Gastrocnemius medialis (tissue), 4 donors: ENCODE measurements at regions not wholly inside any gene's neighbourhood (a gene's known extent, or its start where the extent isn't known, plus 50 kb on each side); places are given as distances from the start of the nearest gene placed in this dataset.
"Not testable (repeated sequence)": the region's sequence is repeated elsewhere in the genome, so short reads cannot be mapped to it uniquely, and the experiment has no call there.

Source experiments
- ATAC-seq, 2 donors: fragments of 150-250 bp; one replicate each; pipeline ENCODE4 v1.9.1; 2016
- DNase-seq, 2 donors: peaks; one replicate each; pipeline ENCODE4 v3.0.0-alpha.2; 2019
- H3K27ac ChIP-seq, 4 donors: fragments of 200-600 bp; sonication (generic); 1 replicate in 1 of 4; 2 replicates in 3 of 4; pipeline ENCODE4 v1.5.1; 2016 to 2018; ENCODE audit warnings: mild to moderate bottlenecking in 2 of 4, moderate library complexity in 1 of 4
- H3K27me3 ChIP-seq, 3 donors: fragments of 200-600 bp; sonication (generic) in 2 of 3; 1 replicate in 1 of 3; 2 replicates in 2 of 3; pipeline versions ENCODE4 v1.5.1 to v1.6.0; 2016 to 2019; ENCODE audit warnings: mild to moderate bottlenecking in 1 of 3, moderate library complexity in 1 of 3
- H3K36me3 ChIP-seq, 2 donors: fragments of 200-600 bp; sonication (generic) in 1 of 2; one replicate each; pipeline ENCODE4 v1.5.1; 2017 to 2018
- H3K4me1 ChIP-seq, 2 donors: fragments of 200-600 bp; sonication (generic) in 1 of 2; one replicate each; pipeline ENCODE4 v1.5.1; 2016 to 2017; ENCODE audit warnings: mild to moderate bottlenecking in 2 of 2
- H3K4me3 ChIP-seq, 4 donors: fragments of 200-600 bp; sonication (generic) in 3 of 4; 1 replicate in 1 of 4; 2 replicates in 3 of 4; pipeline ENCODE4 v1.5.1; 2016 to 2019; ENCODE audit warnings: mild to moderate bottlenecking in 2 of 4
- H3K9me3 ChIP-seq, 3 donors: fragments of 200-600 bp; sonication (generic) in 2 of 3; 1 replicate in 1 of 3; 2 replicates in 2 of 3; pipeline ENCODE4 v1.5.1; 2016 to 2019
- CTCF ChIP-seq, 5 experiments: fragments of 450-650 bp in 3 of 5; fragments of 200-600 bp in 2 of 5; sonication (generic) in 2 of 5; IDR thresholded peaks in 4 of 5; conservative IDR thresholded peaks in 1 of 5; 1 replicate in 4 of 5; 2 replicates in 1 of 5; pipeline ENCODE4 v1.5.1; 2016 to 2019; ENCODE audit warnings: antibody characterized with exemption in 5 of 5, mild to moderate bottlenecking in 3 of 5, moderate library complexity in 3 of 5
- POLR2A ChIP-seq, 2 donors: fragments of 450-650 bp; IDR thresholded peaks; one replicate each; pipeline ENCODE4 v1.6.1; 2017; ENCODE audit warnings: antibody characterized with exemption in 2 of 2, mild to moderate bottlenecking in 2 of 2, moderate library complexity in 2 of 2
- in situ Hi-C, 4 donors: fragments of 200-750 bp; cut with MboI; loops; one replicate each; pipeline versions ENCODE4 v1.15.0 to v1.8.0; 2017; ENCODE audit warnings: low sequenced_read_pairs in 4 of 4
- intact Hi-C: fragments of 100-400 bp; cut with DNase I; formaldehyde crosslinking; loops from one replicate; pipeline ENCODE4 v1.15.1; 2023; ENCODE audit warnings: low total_unique reads

- Histone ChIP-seq H3K4me1 (no peaks in the 10 kb centered on the region), H3K36me3 (no peaks in the 10 kb centered on the region), H3K4me3 (no peak overlapping the region), H3K27me3 (no peaks in the 10 kb centered on the region), H3K9me3 (no peaks in the 10 kb centered on the region), H3K27ac (no peak overlapping the region)
- no peak for TF ChIP-seq POLR2A (IDR thresholded peaks at IDR 0.05)
- no peak for TF ChIP-seq CTCF (IDR thresholded peaks at IDR 0.05 in 4 of 5, conservative IDR thresholded peaks at IDR 0.05 in 1 of 5)
- DNase-seq (no peak), ATAC-seq (no peak)
- in situ Hi-C loops (no loop called here), intact Hi-C loops (no loop called here)
Measured at GRCh38 chr3:89740080-89740880, 632.9 kb downstream of the EPHA3 start.

GRCh38 chr3:89740881-89741177 lies 633.4 kb downstream of the EPHA3 start:
- H3K27me3 ChIP-seq: no peaks in the 10 kb centered on the region
- intact Hi-C loops (no loop called here), in situ Hi-C loops (no loop called here)
- no peak for TF ChIP-seq CTCF (IDR thresholded peaks at IDR 0.05 in 4 of 5, conservative IDR thresholded peaks at IDR 0.05 in 1 of 5)
- H3K4me1 ChIP-seq: no peaks in the 10 kb centered on the region
- DNase-seq: no peak
- ATAC-seq: no peak
- H3K36me3 ChIP-seq: no peaks in the 10 kb centered on the region
- no peak overlapping the region for H3K27ac ChIP-seq
- H3K9me3 ChIP-seq: no peaks in the 10 kb centered on the region
- no peak overlapping the region for H3K4me3 ChIP-seq

GRCh38 chr3:89742546-89742945 lies 635.1 kb downstream of the EPHA3 start:
- DNase-seq (no peak), ATAC-seq (no peak)
- intact Hi-C loops: no loop called here
- no peaks in the 10 kb centered on the region for H3K4me1 ChIP-seq
- H3K4me3 ChIP-seq: no peak overlapping the region
- no peaks in the 10 kb centered on the region for H3K36me3 ChIP-seq
- in situ Hi-C loops: no loop called here
- TF ChIP-seq CTCF (IDR thresholded peaks at IDR 0.05 in 4 of 5, conservative IDR thresholded peaks at IDR 0.05 in 1 of 5): no peak
- TF ChIP-seq POLR2A (IDR thresholded peaks at IDR 0.05): no peak
- H3K27ac ChIP-seq: no peak overlapping the region
- H3K9me3 ChIP-seq: no peaks in the 10 kb centered on the region
- no peaks in the 10 kb centered on the region for H3K27me3 ChIP-seq

GRCh38 chr3:89747541-89748278 lies 640.3 kb downstream of the EPHA3 start:
- H3K4me1 ChIP-seq, H3K27ac ChIP-seq, ATAC-seq, H3K9me3 ChIP-seq, H3K4me3 ChIP-seq, in situ Hi-C loops, intact Hi-C loops, H3K36me3 ChIP-seq, H3K27me3 ChIP-seq, DNase-seq: not testable (repeated sequence)

- intact Hi-C loops (no loop called here), in situ Hi-C loops (loop anchor here in 1 of 4 donors (25.0 kb wide), 1 partner anchor 100 kb away; no protein-coding TSS in a partner anchor)
- Histone ChIP-seq H3K36me3 (no peaks in the 10 kb centered on the region), H3K4me3 (no peak overlapping the region), H3K27ac (no peak overlapping the region), H3K4me1 (no peaks in the 10 kb centered on the region), H3K9me3 (no peaks in the 10 kb centered on the region), H3K27me3 (no peaks in the 10 kb centered on the region)
- ATAC-seq (no peak), DNase-seq (no peak)
- TF ChIP-seq POLR2A (IDR thresholded peaks at IDR 0.05): no peak
- TF ChIP-seq CTCF (IDR thresholded peaks at IDR 0.05 in 4 of 5, conservative IDR thresholded peaks at IDR 0.05 in 1 of 5): no peak
Measured at GRCh38 chr3:89762405-89762804, 655.0 kb downstream of the EPHA3 start.
